Stomach (tissue), 4 donors: ENCODE measurements at regions not wholly inside any gene's neighbourhood (a gene's known extent, or its start where the extent isn't known, plus 50 kb on each side); places are given as distances from the start of the nearest gene placed in this dataset.

Experiments used
- CTCF ChIP-seq, 7 experiments: fragments of 450-650 bp in 4 of 7; fragments of 200-600 bp in 3 of 7; sonication (generic) in 3 of 7; IDR thresholded peaks; one replicate each; pipeline ENCODE4 v1.5.1; 2016 to 2019; ENCODE audit warnings: antibody characterized with exemption in 7 of 7, control low read depth in 2 of 7, mild to moderate bottlenecking in 1 of 7
- EP300 ChIP-seq: sonication (generic); formaldehyde crosslinking; IDR thresholded peaks from one replicate; pipeline ENCODE4 v1.6.1; 2017; ENCODE audit warnings: antibody characterized with exemption
- POLR2A ChIP-seq, 4 donors: fragments of 450-650 bp; IDR thresholded peaks; one replicate each; pipeline ENCODE4 v1.6.1; 2016; ENCODE audit warnings: antibody characterized with exemption in 4 of 4, control low read depth in 2 of 4, mild to moderate bottlenecking in 1 of 4, moderate library complexity in 1 of 4
- POLR2AphosphoS5 ChIP-seq, 3 donors: sonication (generic); formaldehyde crosslinking; IDR thresholded peaks; one replicate each; pipeline ENCODE4 v1.6.1; 2016; ENCODE audit warnings: antibody characterized with exemption in 3 of 3

- TF ChIP-seq POLR2A (IDR thresholded peaks at IDR 0.05) (no peak), CTCF (IDR thresholded peaks at IDR 0.05) (no peak), POLR2AphosphoS5 (IDR thresholded peaks at IDR 0.05) (no peak), EP300 (no peak)
Measured at GRCh38 chrX:111040377-111041017, 55.5 kb upstream of the PAK3 start.
